Loucy (cell line): ENCODE measurements at regions not wholly inside any gene's neighbourhood (a gene's known extent, or its start where the extent isn't known, plus 50 kb on each side); places are given as distances from the start of the nearest gene placed in this dataset.

Experiments
- H2AFZ ChIP-seq: fragments of 200-600 bp; sonication (generic); 2 replicates; pipeline ENCODE4 v1.6.0; 2016; ENCODE audit warnings: antibody characterized with exemption, mild to moderate bottlenecking, low read length, moderate library complexity
- H3F3A ChIP-seq: fragments of 200-600 bp; 2 replicates; pipeline ENCODE4 v1.6.0; 2016; ENCODE audit warnings: antibody characterized with exemption, low read depth, mild to moderate bottlenecking
- H3K27me3 ChIP-seq: fragments of 200-600 bp; sonication (generic); 2 replicates; pipeline ENCODE4 v1.6.1; 2014; ENCODE audit warnings: low read length, mild to moderate bottlenecking; ENCODE audit not compliant: insufficient read depth, poor library complexity, severe bottlenecking
- H3K36me3 ChIP-seq: fragments of 200-600 bp; sonication (generic); 2 replicates; pipeline ENCODE4 v1.6.1; 2016; ENCODE audit warnings: low read length; ENCODE audit not compliant: insufficient read depth
- H3K4me1 ChIP-seq: fragments of 200-600 bp; sonication (generic); 2 replicates; pipeline ENCODE4 v1.5.1; 2014; ENCODE audit warnings: low read length, mild to moderate bottlenecking; ENCODE audit not compliant: insufficient read depth, poor library complexity, severe bottlenecking
- H3K4me2 ChIP-seq: fragments of 200-600 bp; sonication (generic); 2 replicates; pipeline ENCODE4 v1.6.0; 2014; ENCODE audit warnings: antibody characterized with exemption, low read length, low read depth, mild to moderate bottlenecking; ENCODE audit not compliant: poor library complexity, severe bottlenecking
- H3K4me3 ChIP-seq: fragments of 200-600 bp; sonication (generic); 2 replicates; pipeline ENCODE4 v1.5.1; 2014; ENCODE audit warnings: low read length, mild to moderate bottlenecking, mixed read lengths; ENCODE audit not compliant: poor library complexity, severe bottlenecking
- H3K79me2 ChIP-seq: fragments of 200-600 bp; sonication (generic); 2 replicates; pipeline ENCODE4 v1.6.1; 2014; ENCODE audit warnings: low read length; ENCODE audit not compliant: insufficient read depth
- H3K9ac ChIP-seq: fragments of 200-600 bp; sonication (generic); 2 replicates; pipeline ENCODE4 v1.6.0; 2014; ENCODE audit warnings: mild to moderate bottlenecking, low read depth, low read length, moderate library complexity; ENCODE audit not compliant: poor library complexity, severe bottlenecking
- H3K9me2 ChIP-seq: fragments of 200-600 bp; sonication (generic); replicated peaks from 2 replicates; pipeline ENCODE4 v1.6.1; 2016; ENCODE audit warnings: low read depth, low read length, mixed read lengths
- H3K9me3 ChIP-seq: fragments of 200-600 bp; sonication (generic); 2 replicates; pipeline ENCODE4 v1.6.1; 2014; ENCODE audit warnings: mild to moderate bottlenecking, antibody characterized with exemption, low read length, low read depth; ENCODE audit not compliant: insufficient read depth
- H4K20me1 ChIP-seq: fragments of 200-600 bp; sonication (generic); 2 replicates; pipeline ENCODE4 v1.6.0; 2014; ENCODE audit warnings: antibody characterized with exemption, low read length, mild to moderate bottlenecking; ENCODE audit not compliant: insufficient read depth, poor library complexity, severe bottlenecking
- EZH2phosphoT487 ChIP-seq: fragments of 200-600 bp; IDR thresholded peaks from 2 replicates; pipeline ENCODE4 v1.6.1; 2018; ENCODE audit warnings: antibody characterized with exemption, mild to moderate bottlenecking, moderate library complexity, borderline replicate concordance
- TF ChIP-seq, protein P1 (sequence below): fragments of 200-600 bp; sonication (generic); conservative IDR thresholded peaks from 2 replicates; pipeline ENCODE4 v1.5.1; 2014; ENCODE audit warnings: mild to moderate bottlenecking, antibody characterized with exemption, low read length

DNA sequence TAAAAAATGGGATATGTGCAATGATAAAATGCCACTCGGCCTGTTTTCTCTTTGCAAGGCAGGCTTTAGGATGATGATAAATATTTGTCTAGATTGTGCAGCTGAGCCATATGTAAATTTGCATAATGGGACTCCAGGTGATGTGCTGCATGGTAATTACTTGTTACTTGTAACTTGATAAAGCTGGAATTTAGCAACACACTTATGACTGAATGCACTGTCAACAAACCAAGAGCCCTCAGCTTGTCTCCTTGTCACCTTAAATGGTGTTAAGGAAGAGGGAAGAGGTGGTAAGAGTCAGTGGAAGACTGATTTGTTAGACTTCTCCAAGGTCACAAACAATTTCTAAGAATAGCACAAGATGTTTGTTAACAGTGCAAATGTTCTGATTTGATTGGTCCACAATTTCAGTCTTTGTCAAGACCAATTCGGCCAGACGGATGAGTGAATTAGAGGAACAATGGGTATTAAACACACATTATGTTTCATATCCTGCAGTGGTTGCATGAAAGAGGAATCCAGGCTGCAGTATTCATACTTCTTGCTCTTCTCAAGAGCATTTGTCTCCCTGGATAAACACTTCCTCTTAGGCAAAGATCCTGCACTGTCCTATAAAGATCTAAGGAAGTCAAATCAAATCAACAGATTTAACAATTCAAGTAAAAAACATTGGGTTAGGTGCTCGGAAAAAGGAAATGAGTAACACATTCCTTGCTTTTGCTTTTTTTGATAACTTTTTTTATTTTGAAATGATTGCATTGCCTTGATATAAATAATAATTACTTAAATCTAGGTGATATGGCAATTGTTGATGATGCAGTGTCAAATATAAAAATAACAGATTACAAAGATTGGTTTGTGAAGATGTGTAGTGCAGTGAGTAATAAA lies 448.3 kb upstream of the DDI1 start:
- H3K9me3 ChIP-seq = no peaks in the 10 kb centered on the region
- H3K4me1 ChIP-seq = no peaks in the 10 kb centered on the region
- no peaks in the 10 kb centered on the region for H3K9me2 ChIP-seq
- no peak overlapping the region for H3K4me2 ChIP-seq
- no peak overlapping the region for H3K4me3 ChIP-seq
- H3K9ac ChIP-seq = no peak overlapping the region
- TF ChIP-seq, protein P1, sequence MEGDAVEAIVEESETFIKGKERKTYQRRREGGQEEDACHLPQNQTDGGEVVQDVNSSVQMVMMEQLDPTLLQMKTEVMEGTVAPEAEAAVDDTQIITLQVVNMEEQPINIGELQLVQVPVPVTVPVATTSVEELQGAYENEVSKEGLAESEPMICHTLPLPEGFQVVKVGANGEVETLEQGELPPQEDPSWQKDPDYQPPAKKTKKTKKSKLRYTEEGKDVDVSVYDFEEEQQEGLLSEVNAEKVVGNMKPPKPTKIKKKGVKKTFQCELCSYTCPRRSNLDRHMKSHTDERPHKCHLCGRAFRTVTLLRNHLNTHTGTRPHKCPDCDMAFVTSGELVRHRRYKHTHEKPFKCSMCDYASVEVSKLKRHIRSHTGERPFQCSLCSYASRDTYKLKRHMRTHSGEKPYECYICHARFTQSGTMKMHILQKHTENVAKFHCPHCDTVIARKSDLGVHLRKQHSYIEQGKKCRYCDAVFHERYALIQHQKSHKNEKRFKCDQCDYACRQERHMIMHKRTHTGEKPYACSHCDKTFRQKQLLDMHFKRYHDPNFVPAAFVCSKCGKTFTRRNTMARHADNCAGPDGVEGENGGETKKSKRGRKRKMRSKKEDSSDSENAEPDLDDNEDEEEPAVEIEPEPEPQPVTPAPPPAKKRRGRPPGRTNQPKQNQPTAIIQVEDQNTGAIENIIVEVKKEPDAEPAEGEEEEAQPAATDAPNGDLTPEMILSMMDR = no peak
- no peak for TF ChIP-seq EZH2phosphoT487
- H3F3A ChIP-seq = no peaks in the 10 kb centered on the region
- no peaks in the 10 kb centered on the region for H3K27me3 ChIP-seq
- no peak overlapping the region for H2AFZ ChIP-seq
- no peaks in the 10 kb centered on the region for H3K79me2 ChIP-seq
- H3K36me3 ChIP-seq = no peaks in the 10 kb centered on the region
- no peaks in the 10 kb centered on the region for H4K20me1 ChIP-seq

DNA sequence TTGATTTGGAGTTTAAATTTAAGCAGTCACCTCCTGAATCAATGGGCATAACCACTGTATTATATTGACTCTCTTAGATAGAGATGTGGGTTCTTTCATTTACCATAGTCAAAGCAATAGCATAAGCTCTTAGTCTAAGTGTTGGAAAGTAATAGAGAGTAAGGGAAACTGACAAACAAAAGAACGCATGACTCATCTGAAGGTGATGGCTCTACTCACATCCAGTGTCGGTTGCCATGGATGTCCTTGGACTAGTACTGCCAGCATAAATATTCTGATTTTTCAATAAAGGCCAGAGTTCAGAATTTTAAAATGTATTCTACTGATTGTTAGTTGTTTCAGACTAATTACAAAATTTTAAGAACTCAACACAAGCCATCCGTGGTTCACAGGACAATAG lies 444.9 kb upstream of the DDI1 start:
- TF ChIP-seq, protein P1 = no peak
- TF ChIP-seq EZH2phosphoT487 = no peak
- Histone ChIP-seq H3K4me1 (no peaks in the 10 kb centered on the region), H3F3A (no peaks in the 10 kb centered on the region), H3K27me3 (no peaks in the 10 kb centered on the region), H3K9me2 (no peaks in the 10 kb centered on the region), H2AFZ (no peak overlapping the region), H3K9me3 (no peaks in the 10 kb centered on the region), H3K4me3 (no peak overlapping the region), H3K36me3 (no peaks in the 10 kb centered on the region), H4K20me1 (no peaks in the 10 kb centered on the region), H3K4me2 (no peak overlapping the region), H3K79me2 (no peaks in the 10 kb centered on the region), H3K9ac (no peak overlapping the region)

DNA sequence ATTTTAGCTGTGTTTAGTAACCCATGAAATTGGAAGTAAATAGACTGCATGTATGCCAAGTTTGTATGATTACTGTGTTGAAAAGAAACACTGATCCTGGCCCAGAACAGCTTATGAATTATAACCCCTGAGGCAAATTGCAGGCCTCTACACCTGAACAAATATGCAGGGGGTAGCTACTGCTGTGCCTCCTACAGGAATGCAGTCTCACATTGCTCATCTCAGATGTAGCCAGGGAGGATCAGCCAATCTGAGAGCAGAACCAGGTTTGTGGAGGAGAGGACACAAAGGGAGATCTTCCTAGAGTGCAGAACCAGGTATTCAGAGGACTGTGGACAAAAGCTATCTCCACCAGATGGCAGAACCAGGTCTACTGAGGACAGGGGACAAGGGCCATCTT lies 442.2 kb upstream of the DDI1 start:
- no peaks in the 10 kb centered on the region for H3K79me2 ChIP-seq
- no peaks in the 10 kb centered on the region for H3K9me2 ChIP-seq
- no peaks in the 10 kb centered on the region for H3K27me3 ChIP-seq
- H3K4me2 ChIP-seq = no peak overlapping the region
- no peaks in the 10 kb centered on the region for H3K9me3 ChIP-seq
- TF ChIP-seq, protein P1 = no peak
- no peak for TF ChIP-seq EZH2phosphoT487
- no peaks in the 10 kb centered on the region for H3F3A ChIP-seq
- H3K36me3 ChIP-seq = no peaks in the 10 kb centered on the region
- no peaks in the 10 kb centered on the region for H3K4me1 ChIP-seq
- no peak overlapping the region for H3K4me3 ChIP-seq
- H3K9ac ChIP-seq = no peak overlapping the region
- no peaks in the 10 kb centered on the region for H4K20me1 ChIP-seq
- no peak overlapping the region for H2AFZ ChIP-seq
